HG03521 (cell line): ENCODE measurements at regions not wholly inside any gene's neighbourhood (a gene's known extent, or its start where the extent isn't known, plus 50 kb on each side); places are given as distances from the start of the nearest gene placed in this dataset.
"Not testable (repeated sequence)": the region's sequence is repeated elsewhere in the genome, so short reads cannot be mapped to it uniquely, and the experiment has no call there.

Source experiments
- ATAC-seq: cut with Tn5 transposase; IDR thresholded peaks from one replicate; pipeline ENCODE4 v1.9.1; 2021; ENCODE audit warnings: mild to moderate bottlenecking, moderate library complexity; ENCODE audit not compliant: unreplicated experiment

- ATAC-seq: no peak
Observed at GRCh38 chr4:19266566-19266965, 985.1 kb upstream of the SLIT2 start.

GRCh38 chr4:19262467-19262866 lies 989.2 kb upstream of the SLIT2 start:
- ATAC-seq: no peak

GRCh38 chr4:19260346-19260745 lies 991.4 kb upstream of the SLIT2 start:
- ATAC-seq: no peak

- ATAC-seq: no peak
Observed at GRCh38 chr4:19259920-19260319, 991.8 kb upstream of the SLIT2 start.

GRCh38 chr4:19256823-19257222 lies 994.9 kb upstream of the SLIT2 start:
- no peak for ATAC-seq

GRCh38 chr4:19254486-19254885 lies 997.2 kb upstream of the SLIT2 start:
- ATAC-seq: no peak

- ATAC-seq: no peak
Observed at GRCh38 chr4:19248023-19248422, 1003.7 kb upstream of the SLIT2 start.

- no peak for ATAC-seq
Observed at GRCh38 chr4:19241895-19242294, 1009.8 kb upstream of the SLIT2 start.

- ATAC-seq: no peak
Observed at GRCh38 chr4:19239565-19239964, 1012.1 kb upstream of the SLIT2 start.

- no peak for ATAC-seq
Observed at GRCh38 chr4:19236473-19236872, 1015.2 kb upstream of the SLIT2 start.

- ATAC-seq: no peak
Observed at GRCh38 chr4:19230906-19231545, 1020.7 kb upstream of the SLIT2 start.

- no peak for ATAC-seq
Observed at GRCh38 chr4:19227701-19228100, 1024.0 kb upstream of the SLIT2 start.

GRCh38 chr4:19224820-19225219 lies 1026.9 kb upstream of the SLIT2 start:
- ATAC-seq: no peak

- ATAC-seq: no peak
Observed at GRCh38 chr4:19216476-19216875, 1035.2 kb upstream of the SLIT2 start.

- no peak for ATAC-seq
Observed at GRCh38 chr4:19214591-19215186, 1037.0 kb upstream of the SLIT2 start.

GRCh38 chr4:19213388-19213787 lies 1038.3 kb upstream of the SLIT2 start:
- no peak for ATAC-seq

GRCh38 chr4:19205853-19206252 lies 1045.9 kb upstream of the SLIT2 start:
- no peak for ATAC-seq

GRCh38 chr4:19197838-19198237 lies 1053.9 kb upstream of the SLIT2 start:
- ATAC-seq: not testable (repeated sequence)

- ATAC-seq: no peak
Observed at GRCh38 chr4:19195696-19196095, 1056.0 kb upstream of the SLIT2 start.

- ATAC-seq: no peak
Observed at GRCh38 chr4:19194672-19195071, 1057.0 kb upstream of the SLIT2 start.

- no peak for ATAC-seq
Observed at GRCh38 chr4:19193274-19193981, 1058.3 kb upstream of the SLIT2 start.

- ATAC-seq: no peak
Observed at GRCh38 chr4:19191979-19192650, 1059.6 kb upstream of the SLIT2 start.
